Keratinocyte (primary cell): ENCODE measurements at regions not wholly inside any gene's neighbourhood (a gene's known extent, or its start where the extent isn't known, plus 50 kb on each side); places are given as distances from the start of the nearest gene placed in this dataset.

ENCODE experiments used
- DNase-seq: peaks from one replicate; pipeline ENCODE4 v3.0.0-alpha.2; 2011; ENCODE audit warnings: low read depth, missing footprints, low spot score
- FAIRE-seq: peaks from 2 replicates; lab custom pipeline; 2011; peaks lifted over from hg19 to GRCh38; lab: Jason Lieb, UNC
- H2AFZ ChIP-seq: 2 replicates; pipeline ENCODE4 v1.6.0; 2012; ENCODE audit warnings: low read length, control low read depth, inconsistent platforms; ENCODE audit not compliant: control insufficient read depth
- H3K27ac ChIP-seq: 2 replicates; pipeline ENCODE4 v1.5.1; 2011; ENCODE audit warnings: low read length; ENCODE audit not compliant: control insufficient read depth, insufficient read depth
- H3K27me3 ChIP-seq: 3 replicates; pipeline ENCODE4 v1.6.0; 2011; ENCODE audit warnings: low read length; ENCODE audit not compliant: control insufficient read depth, insufficient read depth; ENCODE audit errors: extremely low read depth
- H3K36me3 ChIP-seq, 2 experiments: 2 replicates in 1 of 2; 3 replicates in 1 of 2; pipeline ENCODE4 v1.5.1; 2011; ENCODE audit warnings: low read length in 2 of 2, mild to moderate bottlenecking in 1 of 2; ENCODE audit not compliant: control insufficient read depth in 2 of 2, insufficient read depth in 2 of 2; ENCODE audit errors: extremely low read depth in 1 of 2
- H3K4me1 ChIP-seq: 3 replicates; pipeline ENCODE4 v1.5.1; 2011; ENCODE audit warnings: low read length; ENCODE audit not compliant: control insufficient read depth, insufficient read depth; ENCODE audit errors: extremely low read depth
- H3K4me2 ChIP-seq: 3 replicates; pipeline ENCODE4 v1.6.0; 2011; ENCODE audit warnings: low read depth, low read length; ENCODE audit not compliant: control insufficient read depth, insufficient read depth; ENCODE audit errors: extremely low read depth
- H3K4me3 ChIP-seq, 3 experiments: fragments of 200-600 bp in 1 of 3; sonication (generic) in 1 of 3; 2 replicates in 2 of 3; 3 replicates in 1 of 3; pipeline ENCODE4 v1.5.1; 2011 to 2016; ENCODE audit warnings: low read length in 3 of 3, mild to moderate bottlenecking in 3 of 3, control low read depth in 2 of 3, inconsistent platforms in 1 of 3, low read depth in 1 of 3, mixed read lengths in 1 of 3, mixed run types in 1 of 3, moderate library complexity in 1 of 3; ENCODE audit not compliant: control insufficient read depth in 2 of 3, insufficient read depth in 2 of 3; ENCODE audit errors: extremely low read depth in 1 of 3
- H3K79me2 ChIP-seq: 2 replicates; pipeline ENCODE4 v1.6.0; 2012; ENCODE audit warnings: low read length; ENCODE audit not compliant: control insufficient read depth, insufficient read depth
- H3K9ac ChIP-seq: 3 replicates; pipeline ENCODE4 v1.6.0; 2011; ENCODE audit warnings: low read length; ENCODE audit not compliant: control insufficient read depth, insufficient read depth; ENCODE audit errors: extremely low read depth
- H3K9me1 ChIP-seq: 3 replicates; pipeline ENCODE4 v1.6.0; 2011; ENCODE audit warnings: low read length; ENCODE audit not compliant: control insufficient read depth, insufficient read depth; ENCODE audit errors: extremely low read depth
- H3K9me3 ChIP-seq: 2 replicates; pipeline ENCODE4 v1.5.1; 2012; ENCODE audit warnings: low read depth, low read length; ENCODE audit not compliant: control insufficient read depth
- H4K20me1 ChIP-seq: 3 replicates; pipeline ENCODE4 v1.6.0; 2011; ENCODE audit warnings: low read length; ENCODE audit not compliant: control insufficient read depth, insufficient read depth; ENCODE audit errors: extremely low read depth
- EZH2 ChIP-seq: IDR thresholded peaks from one replicate; pipeline ENCODE4 v1.6.1; 2012; ENCODE audit warnings: inconsistent platforms, mild to moderate bottlenecking, low read length, moderate library complexity
- dilution Hi-C: fragments of 300-500 bp; cut with MboI; formaldehyde crosslinking; loops from one replicate; pipeline ENCODE4 v1.7.0; 2020; ENCODE audit warnings: low sequenced_read_pairs; ENCODE audit not compliant: extremely low pct_ligation_motif_present
- TF ChIP-seq, protein P1 (sequence below), 3 experiments: IDR thresholded peaks in 1 of 3; conservative IDR thresholded peaks in 1 of 3; optimal IDR thresholded peaks in 1 of 3; 2 replicates in 2 of 3; 3 replicates in 1 of 3; pipeline versions ENCODE3 to v1.5.1; 2011; ENCODE audit warnings: low read length in 3 of 3, mild to moderate bottlenecking in 3 of 3, moderate library complexity in 2 of 3, control low read depth in 1 of 3, inconsistent platforms in 1 of 3; ENCODE audit not compliant: insufficient read depth in 2 of 3; ENCODE audit errors: extremely low read depth in 1 of 3

DNA sequence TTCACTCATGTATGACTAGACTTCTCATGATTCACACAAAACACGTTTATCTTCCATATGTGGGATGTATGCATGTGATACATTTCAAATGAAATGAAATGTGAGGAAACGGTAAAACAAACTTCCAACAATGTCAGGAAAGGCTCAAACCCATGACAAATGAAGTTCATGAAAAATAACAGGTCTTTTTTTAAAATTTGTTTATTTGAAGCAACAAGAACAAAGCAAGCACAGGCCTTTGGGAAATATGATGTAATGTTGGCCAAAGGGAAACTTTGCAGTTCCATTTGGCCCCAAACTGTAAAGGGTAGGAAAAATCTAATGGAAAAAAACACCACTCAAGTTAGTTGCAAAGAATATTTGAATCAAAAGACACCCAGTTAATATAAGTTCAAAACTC lies 463.8 kb upstream of the ARGLU1 start:
- Histone ChIP-seq H3K9me1 (no peaks in the 10 kb centered on the region), H3K79me2 (no peaks in the 10 kb centered on the region), H3K4me3 (no peak overlapping the region), H3K4me2 (no peak overlapping the region), H2AFZ (no peak overlapping the region), H3K9me3 (no peaks in the 10 kb centered on the region), H3K4me1 (no peaks in the 10 kb centered on the region), H3K36me3 (no peaks in the 10 kb centered on the region), H3K9ac (no peak overlapping the region), H3K27me3 (no peaks in the 10 kb centered on the region), H3K27ac (no peak overlapping the region), H4K20me1 (no peaks in the 10 kb centered on the region)
- DNase-seq (no peak), FAIRE-seq (no peak)
- TF ChIP-seq, protein P1, sequence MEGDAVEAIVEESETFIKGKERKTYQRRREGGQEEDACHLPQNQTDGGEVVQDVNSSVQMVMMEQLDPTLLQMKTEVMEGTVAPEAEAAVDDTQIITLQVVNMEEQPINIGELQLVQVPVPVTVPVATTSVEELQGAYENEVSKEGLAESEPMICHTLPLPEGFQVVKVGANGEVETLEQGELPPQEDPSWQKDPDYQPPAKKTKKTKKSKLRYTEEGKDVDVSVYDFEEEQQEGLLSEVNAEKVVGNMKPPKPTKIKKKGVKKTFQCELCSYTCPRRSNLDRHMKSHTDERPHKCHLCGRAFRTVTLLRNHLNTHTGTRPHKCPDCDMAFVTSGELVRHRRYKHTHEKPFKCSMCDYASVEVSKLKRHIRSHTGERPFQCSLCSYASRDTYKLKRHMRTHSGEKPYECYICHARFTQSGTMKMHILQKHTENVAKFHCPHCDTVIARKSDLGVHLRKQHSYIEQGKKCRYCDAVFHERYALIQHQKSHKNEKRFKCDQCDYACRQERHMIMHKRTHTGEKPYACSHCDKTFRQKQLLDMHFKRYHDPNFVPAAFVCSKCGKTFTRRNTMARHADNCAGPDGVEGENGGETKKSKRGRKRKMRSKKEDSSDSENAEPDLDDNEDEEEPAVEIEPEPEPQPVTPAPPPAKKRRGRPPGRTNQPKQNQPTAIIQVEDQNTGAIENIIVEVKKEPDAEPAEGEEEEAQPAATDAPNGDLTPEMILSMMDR (optimal IDR thresholded peaks at IDR 0.05 in 1 of 3, IDR thresholded peaks at IDR 0.05 in 1 of 3, conservative IDR thresholded peaks at IDR 0.05 in 1 of 3; ENCODE audit: extremely low read depth in 1 of 3, insufficient read depth in 2 of 3, low read length in 3 of 3), result no peak
- no peak for TF ChIP-seq EZH2
- dilution Hi-C loops, result no loop called here

DNA sequence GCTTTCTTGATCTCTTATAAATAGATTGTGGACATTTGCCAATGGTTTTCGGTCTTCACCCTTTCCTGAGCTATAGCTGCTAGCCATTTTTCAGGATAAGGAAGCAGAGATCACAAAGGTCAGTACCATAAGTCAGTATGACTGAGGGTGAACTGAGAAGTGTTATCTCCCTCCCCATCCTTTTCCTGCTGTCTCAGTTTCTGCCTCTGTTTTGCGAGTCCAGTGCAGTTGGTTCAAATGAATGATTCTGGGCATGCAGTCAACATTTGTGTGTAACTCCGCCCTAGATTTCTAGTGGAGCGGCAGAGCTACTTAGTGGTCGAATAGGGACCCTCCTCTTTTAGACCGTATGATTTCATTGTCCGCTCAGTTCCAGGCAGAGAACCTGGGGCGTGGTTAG lies 460.8 kb upstream of the ARGLU1 start:
- no peak for FAIRE-seq
- dilution Hi-C loops, result no loop called here
- H2AFZ ChIP-seq, result no peak overlapping the region

More for the DNA sequence above, 460.8 kb upstream of the ARGLU1 start:
- no peaks in the 10 kb centered on the region for H4K20me1 ChIP-seq
- H3K4me2 ChIP-seq, result no peak overlapping the region
- no peak overlapping the region for H3K9ac ChIP-seq
- H3K9me3 ChIP-seq, result no peaks in the 10 kb centered on the region
- H3K36me3 ChIP-seq, result no peaks in the 10 kb centered on the region
- DNase-seq, result no peak
- H3K4me3 ChIP-seq, result no peak overlapping the region
- no peaks in the 10 kb centered on the region for H3K4me1 ChIP-seq
- no peaks in the 10 kb centered on the region for H3K9me1 ChIP-seq
- H3K27me3 ChIP-seq, result no peaks in the 10 kb centered on the region
- TF ChIP-seq EZH2, result no peak
- TF ChIP-seq, protein P1 (optimal IDR thresholded peaks at IDR 0.05 in 1 of 3, IDR thresholded peaks at IDR 0.05 in 1 of 3, conservative IDR thresholded peaks at IDR 0.05 in 1 of 3; ENCODE audit: extremely low read depth in 1 of 3, insufficient read depth in 2 of 3, low read length in 3 of 3), result no peak
- H3K79me2 ChIP-seq, result no peaks in the 10 kb centered on the region
- H3K27ac ChIP-seq, result no peak overlapping the region
